Vagina (tissue), 2 donors: ENCODE measurements at regions not wholly inside any gene's neighbourhood (a gene's known extent, or its start where the extent isn't known, plus 50 kb on each side); places are given as distances from the start of the nearest gene placed in this dataset.

Experiments used
- DNase-seq, 2 donors: peaks; one replicate each; pipeline ENCODE4 v3.0.0-alpha.2; 2017; ENCODE audit errors: extremely low spot score in 2 of 2
- H3K27ac ChIP-seq: fragments of 200-600 bp; sonication (generic); one replicate; pipeline ENCODE4 v1.5.1; 2019
- H3K27me3 ChIP-seq: fragments of 200-600 bp; sonication (generic); one replicate; pipeline ENCODE4 v1.5.1; 2019
- H3K36me3 ChIP-seq, 2 donors: fragments of 200-600 bp; sonication (generic); one replicate each; pipeline ENCODE4 v1.5.1; 2017 to 2019
- H3K4me1 ChIP-seq: fragments of 200-600 bp; sonication (generic); one replicate; pipeline ENCODE4 v1.5.1; 2019
- H3K4me3 ChIP-seq, 2 donors: fragments of 200-600 bp; sonication (generic); 1 replicate in 1 of 2; 2 replicates in 1 of 2; pipeline ENCODE4 v1.5.1; 2016 to 2019
- H3K9me3 ChIP-seq: fragments of 200-600 bp; sonication (generic); one replicate; pipeline ENCODE4 v1.5.1; 2019
- POLR2A ChIP-seq, 2 donors: fragments of 450-650 bp; IDR thresholded peaks; one replicate each; pipeline ENCODE4 v1.6.1; 2017; ENCODE audit warnings: antibody characterized with exemption in 2 of 2, mild to moderate bottlenecking in 2 of 2, moderate library complexity in 2 of 2
- POLR2AphosphoS5 ChIP-seq, 2 donors: sonication (generic); formaldehyde crosslinking; IDR thresholded peaks; one replicate each; pipeline ENCODE4 v1.9.0; 2017; ENCODE audit warnings: antibody characterized with exemption in 2 of 2, mild to moderate bottlenecking in 2 of 2, low read depth in 1 of 2; ENCODE audit not compliant: insufficient read depth in 1 of 2
- intact Hi-C: fragments of 100-400 bp; cut with DNase I; formaldehyde crosslinking; loops from one replicate; pipeline ENCODE4 v1.15.1; 2023
- TF ChIP-seq, protein P1 (sequence below), 3 experiments: fragments of 450-650 bp in 2 of 3; fragments of 200-600 bp in 1 of 3; sonication (generic) in 1 of 3; IDR thresholded peaks; one replicate each; pipeline ENCODE4 v1.5.1; 2017 to 2019; ENCODE audit warnings: antibody characterized with exemption in 3 of 3, mild to moderate bottlenecking in 2 of 3, moderate library complexity in 2 of 3

DNA sequence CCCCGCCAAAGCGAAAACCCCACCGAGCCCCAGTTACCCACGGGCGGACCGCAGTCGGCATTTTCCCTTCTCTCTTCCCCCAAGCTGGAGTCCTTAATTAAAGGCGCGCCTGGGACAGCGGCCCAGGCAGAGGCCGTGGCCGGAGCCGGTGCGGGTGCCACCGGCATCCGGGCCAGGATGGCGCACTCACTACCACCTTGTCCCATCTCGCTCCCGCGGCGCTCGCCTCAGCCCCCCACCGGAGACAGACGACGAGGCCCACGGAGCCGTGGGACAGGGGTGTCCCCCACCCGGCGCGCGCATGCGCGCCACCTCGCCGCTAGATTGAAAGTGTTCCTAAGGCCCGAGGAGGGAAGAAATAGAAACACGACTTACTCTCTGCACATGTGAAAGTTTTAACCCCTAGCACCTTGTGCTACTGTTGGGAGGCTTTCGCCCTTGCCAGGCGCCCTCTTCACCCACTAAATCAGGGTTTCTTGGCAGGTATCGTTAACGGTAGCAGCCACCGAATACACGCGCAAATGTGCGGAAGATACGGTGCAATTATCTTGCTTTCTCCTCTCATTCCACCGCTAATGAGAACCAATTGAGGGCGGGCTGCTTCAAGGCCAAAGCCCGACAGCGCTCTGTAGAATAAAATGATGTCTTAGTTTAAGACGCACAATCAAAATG, 64.3 kb upstream of the CCDC160 start:
- intact Hi-C loops, result no loop called here
- no peaks in the 10 kb centered on the region for H3K9me3 ChIP-seq
- H3K36me3 ChIP-seq, result no peaks in the 10 kb centered on the region
- DNase-seq, result no peak
- H3K4me1 ChIP-seq, result no peaks in the 10 kb centered on the region
- no peak for TF ChIP-seq POLR2A (IDR thresholded peaks at IDR 0.05)
- TF ChIP-seq, protein P1, sequence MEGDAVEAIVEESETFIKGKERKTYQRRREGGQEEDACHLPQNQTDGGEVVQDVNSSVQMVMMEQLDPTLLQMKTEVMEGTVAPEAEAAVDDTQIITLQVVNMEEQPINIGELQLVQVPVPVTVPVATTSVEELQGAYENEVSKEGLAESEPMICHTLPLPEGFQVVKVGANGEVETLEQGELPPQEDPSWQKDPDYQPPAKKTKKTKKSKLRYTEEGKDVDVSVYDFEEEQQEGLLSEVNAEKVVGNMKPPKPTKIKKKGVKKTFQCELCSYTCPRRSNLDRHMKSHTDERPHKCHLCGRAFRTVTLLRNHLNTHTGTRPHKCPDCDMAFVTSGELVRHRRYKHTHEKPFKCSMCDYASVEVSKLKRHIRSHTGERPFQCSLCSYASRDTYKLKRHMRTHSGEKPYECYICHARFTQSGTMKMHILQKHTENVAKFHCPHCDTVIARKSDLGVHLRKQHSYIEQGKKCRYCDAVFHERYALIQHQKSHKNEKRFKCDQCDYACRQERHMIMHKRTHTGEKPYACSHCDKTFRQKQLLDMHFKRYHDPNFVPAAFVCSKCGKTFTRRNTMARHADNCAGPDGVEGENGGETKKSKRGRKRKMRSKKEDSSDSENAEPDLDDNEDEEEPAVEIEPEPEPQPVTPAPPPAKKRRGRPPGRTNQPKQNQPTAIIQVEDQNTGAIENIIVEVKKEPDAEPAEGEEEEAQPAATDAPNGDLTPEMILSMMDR (IDR thresholded peaks at IDR 0.05), result no peak
- no peak for TF ChIP-seq POLR2AphosphoS5 (IDR thresholded peaks at IDR 0.05; ENCODE audit: insufficient read depth in 1 of 2, low read depth in 1 of 2)
- peak overlapping the region; percentile 43 to 47 for H3K4me3 ChIP-seq
- no peak overlapping the region for H3K27ac ChIP-seq
- no peaks in the 10 kb centered on the region for H3K27me3 ChIP-seq

DNA sequence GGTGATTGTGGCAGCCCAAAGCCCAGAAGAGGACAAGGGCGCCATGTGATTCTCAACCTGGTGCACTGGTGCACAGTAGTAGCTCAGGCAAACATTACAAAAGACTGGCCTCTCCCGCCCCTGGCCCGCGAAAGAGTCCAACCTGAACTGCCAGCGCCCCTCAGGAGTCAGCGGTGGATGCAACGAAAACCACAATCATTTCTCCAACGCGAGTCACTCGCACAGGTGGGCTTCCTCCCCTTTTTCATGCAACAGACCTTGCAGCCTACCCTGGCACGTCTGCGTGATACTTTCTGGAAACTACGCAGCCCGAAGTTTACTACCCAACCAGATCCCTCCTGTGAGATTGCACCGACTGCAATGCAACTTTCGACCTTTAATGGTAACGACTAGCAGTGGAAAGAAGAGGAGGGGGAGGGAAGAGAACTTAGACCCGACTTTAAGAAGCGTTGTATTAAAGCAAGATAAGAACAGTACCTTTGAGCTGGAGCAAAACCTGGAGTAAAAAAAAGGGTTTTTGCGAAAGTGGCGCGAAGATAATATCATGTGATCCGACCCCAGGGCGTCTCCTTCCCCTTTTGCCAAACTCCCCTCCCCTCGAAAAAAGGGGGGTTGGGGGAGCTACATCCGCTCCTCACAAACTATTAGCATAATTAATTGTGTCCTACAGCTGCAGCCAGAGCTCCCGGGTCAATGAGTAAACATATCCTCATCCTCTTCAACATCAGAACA, 63.3 kb upstream of the CCDC160 start:
- Histone ChIP-seq H3K4me1 (no peaks in the 10 kb centered on the region), H3K27me3 (no peaks in the 10 kb centered on the region), H3K4me3 (peak overlapping the region in 1 of 2 donors; percentile 47), H3K36me3 (no peaks in the 10 kb centered on the region), H3K27ac (no peak overlapping the region), H3K9me3 (no peaks in the 10 kb centered on the region)
- DNase-seq, result no peak
- TF ChIP-seq, protein P1 (IDR thresholded peaks at IDR 0.05), result no peak
- TF ChIP-seq POLR2AphosphoS5 (IDR thresholded peaks at IDR 0.05; ENCODE audit: insufficient read depth in 1 of 2, low read depth in 1 of 2) (no peak), POLR2A (IDR thresholded peaks at IDR 0.05) (no peak)
- intact Hi-C loops, result no loop called here

DNA sequence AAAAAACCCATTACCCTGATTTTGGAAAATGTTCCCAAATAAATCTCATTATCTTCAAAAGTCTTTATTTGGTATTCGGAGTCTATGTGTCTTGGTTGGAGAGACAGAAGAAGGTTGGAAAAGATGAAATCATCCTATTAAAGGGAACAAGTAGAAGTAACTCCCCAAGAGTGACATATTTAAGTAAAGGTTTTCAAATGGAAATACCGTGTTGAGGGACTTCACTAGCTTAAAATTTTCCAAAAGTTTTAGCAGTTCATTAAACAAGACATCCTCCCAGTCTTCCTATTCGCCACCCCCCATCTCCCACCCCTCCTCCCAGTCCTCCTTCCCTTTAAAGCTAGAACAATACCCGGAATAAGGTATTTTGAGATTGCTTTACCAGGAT, 62.7 kb upstream of the CCDC160 start:
- H3K27me3 ChIP-seq, result no peaks in the 10 kb centered on the region

DNA sequence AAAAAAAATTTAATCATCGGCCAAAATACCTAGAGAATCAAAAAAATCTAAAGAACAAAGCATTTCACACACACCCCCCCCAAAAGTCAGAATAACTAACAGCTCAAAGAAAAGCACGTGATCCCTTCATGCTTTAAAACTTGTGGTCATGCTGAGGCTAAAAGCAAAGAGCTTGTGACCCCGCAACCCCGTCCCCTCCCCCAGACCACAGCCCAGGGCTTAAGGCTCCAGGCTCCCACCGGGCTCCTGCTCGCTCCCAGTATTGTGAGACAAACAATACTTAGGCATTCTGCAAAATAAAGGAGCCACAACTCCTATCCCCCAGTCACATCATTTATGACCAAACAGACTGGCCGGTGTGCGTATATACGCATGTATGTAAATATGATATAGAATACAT, 62.1 kb upstream of the CCDC160 start:
- H3K4me1 ChIP-seq, result no peaks in the 10 kb centered on the region
- H3K27me3 ChIP-seq, result no peaks in the 10 kb centered on the region
- intact Hi-C loops, result no loop called here
- TF ChIP-seq POLR2AphosphoS5 (IDR thresholded peaks at IDR 0.05; ENCODE audit: insufficient read depth in 1 of 2, low read depth in 1 of 2) (no peak), POLR2A (IDR thresholded peaks at IDR 0.05) (no peak)
- TF ChIP-seq, protein P1 (IDR thresholded peaks at IDR 0.05), result no peak
- no peaks in the 10 kb centered on the region for H3K36me3 ChIP-seq
- DNase-seq, result no peak
- no peaks in the 10 kb centered on the region for H3K9me3 ChIP-seq
- no peak overlapping the region for H3K27ac ChIP-seq
- H3K4me3 ChIP-seq, result no peak overlapping the region

More for the DNA sequence above, 62.7 kb upstream of the CCDC160 start:
- Histone ChIP-seq H3K4me1 (no peaks in the 10 kb centered on the region), H3K9me3 (no peaks in the 10 kb centered on the region), H3K36me3 (no peaks in the 10 kb centered on the region), H3K4me3 (no peak overlapping the region), H3K27ac (no peak overlapping the region)
- intact Hi-C loops, result no loop called here
- no peak for DNase-seq
- TF ChIP-seq POLR2A (IDR thresholded peaks at IDR 0.05) (no peak), POLR2AphosphoS5 (IDR thresholded peaks at IDR 0.05; ENCODE audit: insufficient read depth in 1 of 2, low read depth in 1 of 2) (no peak)
- TF ChIP-seq, protein P1 (IDR thresholded peaks at IDR 0.05), result no peak

DNA sequence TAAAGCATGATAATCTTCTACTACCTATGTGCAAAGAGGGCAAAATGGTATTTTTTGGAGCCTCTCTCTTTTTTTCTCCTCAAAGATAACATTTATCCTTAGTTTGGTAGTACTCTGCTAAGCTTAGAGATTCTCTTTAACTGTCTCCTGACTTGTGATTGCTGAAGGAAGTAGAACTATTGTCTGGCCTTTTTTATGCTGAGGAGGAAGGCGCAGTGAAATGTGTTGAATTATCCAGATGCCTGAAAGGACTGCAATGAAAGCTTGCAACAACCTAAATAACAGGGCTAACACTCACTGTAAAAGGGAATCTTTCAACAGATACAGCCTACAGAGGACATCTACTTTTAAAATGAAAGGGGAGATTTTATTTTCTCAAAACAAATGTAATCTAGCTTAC, 59.5 kb upstream of the CCDC160 start:
- TF ChIP-seq POLR2AphosphoS5 (IDR thresholded peaks at IDR 0.05; ENCODE audit: insufficient read depth in 1 of 2, low read depth in 1 of 2), result no peak
- no peaks in the 10 kb centered on the region for H3K4me1 ChIP-seq
- intact Hi-C loops, result no loop called here
- H3K27me3 ChIP-seq, result no peaks in the 10 kb centered on the region
- no peak overlapping the region for H3K27ac ChIP-seq
- no peak for DNase-seq
- H3K4me3 ChIP-seq, result no peak overlapping the region
- H3K9me3 ChIP-seq, result no peaks in the 10 kb centered on the region
- no peaks in the 10 kb centered on the region for H3K36me3 ChIP-seq
